Mucosa of descending colon (tissue), 3 donors: ENCODE measurements at regions not wholly inside any gene's neighbourhood (a gene's known extent, or its start where the extent isn't known, plus 50 kb on each side); places are given as distances from the start of the nearest gene placed in this dataset.

ENCODE experiments used
- ATAC-seq: fragments of 200-7000 bp; cut with Tn5 transposase; one replicate; pipeline ENCODE4 v1.9.1; 2020; ENCODE audit warnings: mild to moderate bottlenecking, moderate library complexity
- DNase-seq, 3 donors: peaks; one replicate each; pipeline ENCODE4 v3.0.0-alpha.2; 2020
- H3K36me3 ChIP-seq: fragments of 200-600 bp; one replicate; pipeline ENCODE4 v1.8.0; 2021; ENCODE audit warnings: low read depth, mild to moderate bottlenecking
- H3K4me1 ChIP-seq: fragments of 200-600 bp; one replicate; pipeline ENCODE4 v1.8.0; 2021; ENCODE audit warnings: low read depth, mild to moderate bottlenecking
- H3K4me3 ChIP-seq: fragments of 200-600 bp; one replicate; pipeline ENCODE4 v1.8.0; 2021; ENCODE audit warnings: mild to moderate bottlenecking
- H3K9me3 ChIP-seq: fragments of 200-600 bp; one replicate; pipeline ENCODE4 v1.8.0; 2021; ENCODE audit warnings: mild to moderate bottlenecking
- intact Hi-C, 2 donors: fragments of 100-400 bp; cut with DNase I in 1 of 2; cut with micrococcal nuclease in 1 of 2; formaldehyde crosslinking; loops; one replicate each; pipeline versions ENCODE4 v1.11.0 to v1.11.1; 2022; cut with DNase I, micrococcal nuclease
- TF ChIP-seq, protein P1 (sequence below): fragments of 200-600 bp; IDR thresholded peaks from one replicate; pipeline ENCODE4 v1.8.0; 2022; ENCODE audit warnings: antibody characterized with exemption, mild to moderate bottlenecking
- donor health status: DM: no; HTN: no; CAD: no; lungs with moderate emphysema.
- donor health status: DM: no; HTN: no; CAD: no.
- donor health status: DM: no; HTN: yes; CAD: no.

DNA sequence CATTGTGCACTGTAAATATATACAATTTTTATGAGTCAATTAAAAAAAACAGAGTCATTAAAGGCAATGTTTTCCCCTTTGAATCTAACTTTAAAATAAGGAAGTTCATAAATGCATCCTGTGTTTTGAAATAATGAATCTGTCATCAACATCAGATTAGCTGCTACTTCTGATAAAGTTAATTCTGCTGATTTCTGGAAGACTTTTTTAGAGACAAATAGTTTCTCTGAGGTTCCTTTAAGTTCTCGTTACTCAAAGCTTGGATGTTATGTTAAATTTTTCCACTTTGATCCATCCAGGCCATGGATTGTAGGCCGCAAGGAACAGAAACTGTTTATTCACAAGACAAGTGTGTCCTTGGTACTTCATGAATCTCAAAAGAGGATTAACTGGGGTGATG, 115.5 kb downstream of the CARTPT start:
- ATAC-seq (no peak), DNase-seq (no peak)
- Histone ChIP-seq H3K4me1 (no peaks in the 10 kb centered on the region), H3K36me3 (no peaks in the 10 kb centered on the region), H3K4me3 (no peak overlapping the region), H3K9me3 (no peaks in the 10 kb centered on the region)
- intact Hi-C loops = no loop called here
- TF ChIP-seq, protein P1, sequence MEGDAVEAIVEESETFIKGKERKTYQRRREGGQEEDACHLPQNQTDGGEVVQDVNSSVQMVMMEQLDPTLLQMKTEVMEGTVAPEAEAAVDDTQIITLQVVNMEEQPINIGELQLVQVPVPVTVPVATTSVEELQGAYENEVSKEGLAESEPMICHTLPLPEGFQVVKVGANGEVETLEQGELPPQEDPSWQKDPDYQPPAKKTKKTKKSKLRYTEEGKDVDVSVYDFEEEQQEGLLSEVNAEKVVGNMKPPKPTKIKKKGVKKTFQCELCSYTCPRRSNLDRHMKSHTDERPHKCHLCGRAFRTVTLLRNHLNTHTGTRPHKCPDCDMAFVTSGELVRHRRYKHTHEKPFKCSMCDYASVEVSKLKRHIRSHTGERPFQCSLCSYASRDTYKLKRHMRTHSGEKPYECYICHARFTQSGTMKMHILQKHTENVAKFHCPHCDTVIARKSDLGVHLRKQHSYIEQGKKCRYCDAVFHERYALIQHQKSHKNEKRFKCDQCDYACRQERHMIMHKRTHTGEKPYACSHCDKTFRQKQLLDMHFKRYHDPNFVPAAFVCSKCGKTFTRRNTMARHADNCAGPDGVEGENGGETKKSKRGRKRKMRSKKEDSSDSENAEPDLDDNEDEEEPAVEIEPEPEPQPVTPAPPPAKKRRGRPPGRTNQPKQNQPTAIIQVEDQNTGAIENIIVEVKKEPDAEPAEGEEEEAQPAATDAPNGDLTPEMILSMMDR = no peak

DNA sequence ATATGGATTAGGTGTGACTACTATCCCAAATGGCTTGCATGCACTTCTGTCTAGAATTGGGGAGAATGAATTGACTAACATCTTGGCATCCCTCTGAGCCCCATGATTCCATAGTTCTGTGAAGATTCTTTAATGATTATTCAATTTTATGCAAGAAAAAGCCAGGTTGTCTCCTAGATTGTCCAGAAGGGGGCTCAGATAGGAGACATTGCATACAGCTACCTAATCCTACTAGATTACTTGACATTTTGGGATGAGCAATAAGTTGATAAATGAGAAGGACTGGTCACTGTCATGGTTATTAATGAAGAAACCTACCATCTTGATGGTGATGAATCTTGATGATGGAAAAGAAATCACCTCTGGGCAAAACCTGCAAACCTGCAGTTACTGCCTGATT, 117.0 kb downstream of the CARTPT start:
- Histone ChIP-seq H3K4me1 (no peaks in the 10 kb centered on the region), H3K36me3 (no peaks in the 10 kb centered on the region), H3K9me3 (no peaks in the 10 kb centered on the region), H3K4me3 (no peak overlapping the region)
- intact Hi-C loops = no loop called here
- ATAC-seq (no peak), DNase-seq (no peak)
- TF ChIP-seq, protein P1 = no peak

DNA sequence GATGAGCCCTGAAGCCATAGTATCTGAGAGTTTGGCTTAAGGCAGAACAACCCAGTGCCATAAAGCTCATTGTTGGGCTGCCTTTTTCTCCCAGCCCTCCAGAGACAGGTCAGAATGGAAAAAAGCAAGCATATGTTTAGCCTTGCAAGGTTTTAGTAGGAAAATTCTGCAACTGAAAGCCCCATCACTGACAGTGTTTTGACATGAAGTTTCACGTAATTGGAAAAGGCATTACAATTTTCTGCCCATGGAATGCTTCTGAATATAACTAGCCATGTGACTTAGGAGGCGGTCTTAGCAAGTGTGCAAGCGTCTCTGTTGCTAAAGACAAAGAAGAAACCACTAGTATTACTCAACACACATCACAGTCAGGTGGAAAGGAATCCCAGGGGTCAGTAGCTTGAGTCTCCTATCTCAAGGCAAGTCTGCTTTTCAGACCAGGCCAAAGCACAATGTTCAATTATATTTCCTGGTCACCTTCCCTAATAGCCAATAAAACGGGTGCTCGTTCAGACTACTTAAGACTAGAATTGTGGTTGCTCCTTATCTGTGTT, 117.6 kb downstream of the CARTPT start:
- TF ChIP-seq, protein P1 = no peak
- intact Hi-C loops = no loop called here
- DNase-seq = no peak
- no peak overlapping the region for H3K4me3 ChIP-seq
- no peaks in the 10 kb centered on the region for H3K4me1 ChIP-seq
- ATAC-seq = no peak
- no peaks in the 10 kb centered on the region for H3K36me3 ChIP-seq
- no peaks in the 10 kb centered on the region for H3K9me3 ChIP-seq

DNA sequence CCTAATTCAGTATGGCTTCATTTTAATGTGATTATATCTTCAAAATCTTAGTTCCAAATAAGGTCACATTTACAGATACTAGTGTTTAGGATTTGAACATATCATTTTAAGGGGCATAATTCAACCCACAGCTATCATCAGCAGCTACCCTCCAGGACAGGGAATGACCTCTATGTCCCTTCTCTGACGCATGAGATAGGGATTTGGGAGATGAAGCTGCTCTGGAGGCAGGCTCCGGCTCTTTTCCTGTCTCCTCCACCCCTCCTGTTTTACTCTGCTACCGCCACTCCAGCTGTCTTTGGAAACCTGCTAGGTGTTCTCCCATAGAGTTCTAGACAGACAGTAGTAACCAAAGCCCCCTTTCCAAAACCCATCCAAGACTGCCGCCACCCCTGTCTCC, 119.2 kb downstream of the CARTPT start:
- no peaks in the 10 kb centered on the region for H3K9me3 ChIP-seq
- no peaks in the 10 kb centered on the region for H3K4me1 ChIP-seq
- DNase-seq = no peak
- H3K4me3 ChIP-seq = no peak overlapping the region
- TF ChIP-seq, protein P1 = no peak
- intact Hi-C loops = no loop called here
- ATAC-seq = no peak
- no peaks in the 10 kb centered on the region for H3K36me3 ChIP-seq

DNA sequence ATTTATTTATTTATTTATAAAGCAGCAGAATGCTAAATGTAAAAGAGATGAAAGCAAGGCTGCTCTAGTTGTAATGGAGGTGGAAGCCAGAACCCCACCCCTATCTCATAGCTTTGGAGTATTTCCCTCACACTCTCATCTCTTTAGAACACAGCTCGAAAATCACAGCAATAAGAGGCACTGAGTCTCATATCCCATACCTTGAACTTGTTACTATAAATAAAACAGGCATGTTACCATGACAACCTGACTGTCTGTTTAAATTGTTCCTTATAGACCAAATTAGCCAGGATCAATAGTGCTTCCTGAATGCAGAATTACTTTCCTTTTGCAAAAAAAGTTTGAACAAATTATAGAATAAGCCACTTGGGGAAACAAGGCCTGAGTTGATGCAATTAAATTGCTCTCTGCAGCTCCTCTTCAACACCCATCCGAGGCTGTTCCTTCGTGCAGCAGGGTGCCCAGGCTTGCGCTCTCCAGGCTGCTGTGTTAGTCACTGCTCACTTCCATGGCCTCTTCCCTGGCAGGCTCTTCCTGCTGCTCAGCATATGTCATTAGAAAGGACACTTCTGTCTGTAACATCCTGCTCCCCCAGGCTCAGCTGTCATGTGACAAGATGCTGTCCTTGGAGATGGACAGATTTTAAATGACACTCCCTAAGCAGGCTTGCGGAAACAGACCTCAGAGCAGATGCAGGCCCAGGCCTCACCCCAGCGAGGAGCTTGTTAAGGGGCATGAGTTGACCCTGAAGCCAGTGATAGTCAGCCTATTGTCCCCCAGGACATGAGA, 120.2 kb downstream of the CARTPT start:
- TF ChIP-seq, protein P1 = no peak
- intact Hi-C loops = no loop called here
- no peak for ATAC-seq
- Histone ChIP-seq H3K4me3 (no peak overlapping the region), H3K9me3 (no peaks in the 10 kb centered on the region), H3K4me1 (no peaks in the 10 kb centered on the region), H3K36me3 (no peaks in the 10 kb centered on the region)
- no peak for DNase-seq
